ENCODE measurements at regions not wholly inside any gene's neighbourhood (a gene's known extent, or its start where the extent isn't known, plus 50 kb on each side); places are given as distances from the start of the nearest gene placed in this dataset.

GRCh38 chr4:150018257-150018656 is 60.0 kb upstream of the DCLK2 start:
- BruUV-seq (replicated peaks): no TSS peak
- H3K27ac ChIP-seq (ENCODE audit: low read length): no peak overlapping the region
- intact Hi-C loops (cut with micrococcal nuclease; ENCODE audit: unreplicated experiment) (no loop called here), in situ Hi-C loops (cut with HindIII; ENCODE audit: low pct_unique_long_range_greater_than_20kb, low sequenced_read_pairs) (no loop called here)
- no peaks in the 10 kb centered on the region for H3K27me3 ChIP-seq (ENCODE audit: control insufficient read depth, insufficient read depth, low read length)
- no peak overlapping the region for H3K4me3 ChIP-seq (ENCODE audit: low read depth in 2 of 2, low read length in 2 of 2)
- ChIA-PET POLR2A (no interaction called here), CTCF (no interaction called here)
- H3K9me3 ChIP-seq (ENCODE audit: control insufficient read depth, insufficient read depth, low read depth, low read length): no peaks in the 10 kb centered on the region
- DNase-seq (ENCODE audit: low read depth, low spot score): no peak
- TF ChIP-seq REST (IDR thresholded peaks at IDR 0.05; ENCODE audit: insufficient read depth in 1 of 2, low read depth in 2 of 2, low read length in 1 of 2): no peak
- TF ChIP-seq POLR2AphosphoS5 (IDR thresholded peaks at IDR 0.05; ENCODE audit: low read depth, low read length): no peak
- no peak for TF ChIP-seq TCF7L2 (IDR thresholded peaks at IDR 0.05; ENCODE audit: low read depth, low read length)
- TF ChIP-seq CTCF (IDR thresholded peaks at IDR 0.05): no peak
- no peak for TF ChIP-seq SIN3A (IDR thresholded peaks at IDR 0.05; ENCODE audit: borderline replicate concordance, insufficient read depth, low read depth, low read length)
- no peaks in the 10 kb centered on the region for H3K36me3 ChIP-seq (ENCODE audit: control insufficient read depth, insufficient read depth, low read length)
- H3K4me1 ChIP-seq (ENCODE audit: control insufficient read depth, insufficient read depth, low read length): no peaks in the 10 kb centered on the region
- no peak for ATAC-seq

GRCh38 chr4:150021483-150021882 is 56.8 kb upstream of the DCLK2 start:
- Histone ChIP-seq H3K27ac (ENCODE audit: low read length) (no peak overlapping the region), H3K4me3 (ENCODE audit: low read depth in 2 of 2, low read length in 2 of 2) (no peak overlapping the region), H3K9me3 (ENCODE audit: control insufficient read depth, insufficient read depth, low read depth, low read length) (no peaks in the 10 kb centered on the region), H3K36me3 (ENCODE audit: control insufficient read depth, insufficient read depth, low read length) (no peaks in the 10 kb centered on the region), H3K27me3 (ENCODE audit: control insufficient read depth, insufficient read depth, low read length) (no peaks in the 10 kb centered on the region), H3K4me1 (ENCODE audit: control insufficient read depth, insufficient read depth, low read length) (no peaks in the 10 kb centered on the region)
- CTCF ChIA-PET: no interaction called here
- no TSS peak for BruUV-seq (replicated peaks)
- DNase-seq (ENCODE audit: low read depth, low spot score) (no peak), ATAC-seq (no peak)
- TF ChIP-seq CTCF (IDR thresholded peaks at IDR 0.05): no peak
- intact Hi-C loops (cut with micrococcal nuclease; ENCODE audit: unreplicated experiment) (no loop called here), in situ Hi-C loops (cut with HindIII; ENCODE audit: low pct_unique_long_range_greater_than_20kb, low sequenced_read_pairs) (no loop called here)
- POLR2A ChIA-PET: no interaction called here

DNA sequence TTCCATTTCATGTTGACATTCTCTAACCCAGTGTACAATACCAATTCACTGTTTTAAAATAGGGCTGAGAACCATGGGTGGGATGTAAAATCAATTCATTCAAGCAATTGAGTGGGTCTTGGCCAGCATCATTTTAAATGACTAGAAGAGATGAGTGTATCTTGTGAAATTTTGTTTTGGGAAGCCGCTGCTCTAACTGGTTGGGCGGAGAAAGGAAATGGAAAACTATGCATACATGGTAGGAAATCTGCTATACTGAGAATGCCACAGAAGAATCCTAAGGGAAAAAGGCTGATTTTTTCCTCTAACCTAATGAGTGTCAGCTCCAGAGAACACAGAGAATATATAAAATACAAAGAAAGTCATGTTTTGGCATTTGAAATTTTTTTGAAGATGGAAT is 54.8 kb upstream of the DCLK2 start:
- TF ChIP-seq CTCF (IDR thresholded peaks at IDR 0.05) (no peak), POLR2AphosphoS5 (IDR thresholded peaks at IDR 0.05; ENCODE audit: low read depth, low read length) (no peak), SIN3A (IDR thresholded peaks at IDR 0.05; ENCODE audit: borderline replicate concordance, insufficient read depth, low read depth, low read length) (no peak), TCF7L2 (IDR thresholded peaks at IDR 0.05; ENCODE audit: low read depth, low read length) (no peak), REST (IDR thresholded peaks at IDR 0.05; ENCODE audit: insufficient read depth in 1 of 2, low read depth in 2 of 2, low read length in 1 of 2) (no peak)
- Histone ChIP-seq H3K36me3 (ENCODE audit: control insufficient read depth, insufficient read depth, low read length) (no peaks in the 10 kb centered on the region), H3K4me1 (ENCODE audit: control insufficient read depth, insufficient read depth, low read length) (no peaks in the 10 kb centered on the region), H3K9me3 (ENCODE audit: control insufficient read depth, insufficient read depth, low read depth, low read length) (no peaks in the 10 kb centered on the region), H3K27ac (ENCODE audit: low read length) (no peak overlapping the region), H3K4me3 (ENCODE audit: low read depth in 2 of 2, low read length in 2 of 2) (no peak overlapping the region), H3K27me3 (ENCODE audit: control insufficient read depth, insufficient read depth, low read length) (no peaks in the 10 kb centered on the region)
- ATAC-seq (no peak), DNase-seq (ENCODE audit: low read depth, low spot score) (no peak)
- BruUV-seq (replicated peaks): no TSS peak
- intact Hi-C loops (cut with micrococcal nuclease; ENCODE audit: unreplicated experiment): no loop called here
- ChIA-PET POLR2A (no interaction called here), CTCF (no interaction called here)
- in situ Hi-C loops (cut with HindIII; ENCODE audit: low pct_unique_long_range_greater_than_20kb, low sequenced_read_pairs): no loop called here

Data from Panc1 (cell line).